WTC11 (cell line): ENCODE measurements at regions not wholly inside any gene's neighbourhood (a gene's known extent, or its start where the extent isn't known, plus 50 kb on each side); places are given as distances from the start of the nearest gene placed in this dataset.

Source experiments
- AFF4 ChIP-seq: sonication (generic); formaldehyde crosslinking; IDR thresholded peaks from 2 replicates; pipeline ENCODE4 v1.8.1; 2023; ENCODE audit warnings: mild to moderate bottlenecking, missing genetic modification reagents, borderline replicate concordance
- CBFB ChIP-seq: sonication (generic); formaldehyde crosslinking; IDR thresholded peaks from 2 replicates; pipeline ENCODE4 v1.8.1; 2022; ENCODE audit warnings: mild to moderate bottlenecking, low read depth, missing genetic modification reagents
- CTCF ChIP-seq: fragments of 200-600 bp; IDR thresholded peaks from 2 replicates; pipeline ENCODE4 v1.8.0; 2022; ENCODE audit warnings: antibody characterized with exemption
- E2F4 ChIP-seq: sonication (generic); formaldehyde crosslinking; IDR thresholded peaks from 2 replicates; pipeline ENCODE4 v1.8.1; 2022; ENCODE audit warnings: low read depth, mild to moderate bottlenecking, moderate library complexity, missing genetic modification reagents, borderline replicate concordance
- MXD4 ChIP-seq: fragments of 250-450 bp; sonication (Bioruptor Pico); IDR thresholded peaks from 2 replicates; pipeline ENCODE4 v1.8.0; 2021; ENCODE audit warnings: mild to moderate bottlenecking, moderate library complexity, borderline replicate concordance
- NFYB ChIP-seq: sonication (generic); formaldehyde crosslinking; conservative IDR thresholded peaks from 2 replicates; pipeline ENCODE4 v1.8.0; 2022; ENCODE audit warnings: low read depth, missing genetic modification reagents
- STAT6 ChIP-seq: sonication (generic); formaldehyde crosslinking; conservative IDR thresholded peaks from 2 replicates; pipeline ENCODE4 v1.8.1; 2023; ENCODE audit warnings: mild to moderate bottlenecking, low read depth, missing genetic modification reagents, moderate library complexity
- USF2 ChIP-seq: sonication (generic); formaldehyde crosslinking; IDR thresholded peaks from 2 replicates; pipeline ENCODE4 v1.8.1; 2023; ENCODE audit warnings: mild to moderate bottlenecking, missing genetic modification reagents, moderate library complexity

GRCh38 chr2:184371641-184372040, 226.7 kb upstream of the ZNF804A start:
- TF ChIP-seq CTCF, result no peak
- no peak for TF ChIP-seq E2F4 (CRISPR knock-in tag)
- no peak for TF ChIP-seq MXD4 (CRISPR knock-in tag)
- TF ChIP-seq NFYB (CRISPR knock-in tag), result no peak
- no peak for TF ChIP-seq AFF4 (CRISPR knock-in tag)
- TF ChIP-seq USF2 (CRISPR knock-in tag), result no peak
- TF ChIP-seq CBFB (CRISPR knock-in tag), result no peak
- TF ChIP-seq STAT6 (CRISPR knock-in tag), result no peak
